HG03025 (cell line): ENCODE measurements at regions not wholly inside any gene's neighbourhood (a gene's known extent, or its start where the extent isn't known, plus 50 kb on each side); places are given as distances from the start of the nearest gene placed in this dataset.
"Not testable (repeated sequence)": the region's sequence is repeated elsewhere in the genome, so short reads cannot be mapped to it uniquely, and the experiment has no call there.

ENCODE experiments used
- ATAC-seq: cut with Tn5 transposase; IDR thresholded peaks from one replicate; pipeline ENCODE4 v1.9.1; 2021; ENCODE audit warnings: mild to moderate bottlenecking, moderate library complexity; ENCODE audit not compliant: unreplicated experiment, low FRiP score

GRCh38 chr12:72723732-72724131, 451.6 kb downstream of the TRHDE start:
- no peak for ATAC-seq

- ATAC-seq: no peak
Observed at GRCh38 chr12:72729451-72730010, 457.4 kb downstream of the TRHDE start.

- no peak for ATAC-seq
Observed at GRCh38 chr12:72734581-72734980, 462.4 kb downstream of the TRHDE start.

- no peak for ATAC-seq
Observed at GRCh38 chr12:72738811-72739210, 466.6 kb downstream of the TRHDE start.

- ATAC-seq: no peak
Observed at GRCh38 chr12:72740064-72740463, 467.9 kb downstream of the TRHDE start.

- ATAC-seq: no peak
Observed at GRCh38 chr12:72742568-72742967, 470.4 kb downstream of the TRHDE start.

- no peak for ATAC-seq
Observed at GRCh38 chr12:72746048-72746447, 473.9 kb downstream of the TRHDE start.

GRCh38 chr12:72747111-72747849, 475.1 kb downstream of the TRHDE start:
- no peak for ATAC-seq

GRCh38 chr12:72748971-72749370, 476.8 kb downstream of the TRHDE start:
- no peak for ATAC-seq

- ATAC-seq: no peak
Observed at GRCh38 chr12:72753571-72753970, 481.4 kb downstream of the TRHDE start.

- ATAC-seq: not testable (repeated sequence)
Observed at GRCh38 chr12:72754026-72754425, 481.9 kb downstream of the TRHDE start.

- no peak for ATAC-seq
Observed at GRCh38 chr12:72766517-72766916, 494.3 kb downstream of the TRHDE start.

GRCh38 chr12:72774023-72774422, 501.9 kb downstream of the TRHDE start:
- no peak for ATAC-seq

- no peak for ATAC-seq
Observed at GRCh38 chr12:72777806-72778205, 505.6 kb downstream of the TRHDE start.

GRCh38 chr12:72790273-72790672, 518.1 kb downstream of the TRHDE start:
- ATAC-seq: no peak

- no peak for ATAC-seq
Observed at GRCh38 chr12:72792889-72793288, 520.7 kb downstream of the TRHDE start.

GRCh38 chr12:72793796-72794195, 521.6 kb downstream of the TRHDE start:
- no peak for ATAC-seq

- no peak for ATAC-seq
Observed at GRCh38 chr12:72815421-72815820, 543.3 kb downstream of the TRHDE start.

- peak; percentile 93 for ATAC-seq
Observed at GRCh38 chr12:72828662-72829324, 556.6 kb downstream of the TRHDE start.

GRCh38 chr12:72829838-72830237, 557.7 kb downstream of the TRHDE start:
- ATAC-seq: no peak

GRCh38 chr12:72832024-72832423, 559.9 kb downstream of the TRHDE start:
- no peak for ATAC-seq

- ATAC-seq: no peak
Observed at GRCh38 chr12:72836194-72836593, 564.0 kb downstream of the TRHDE start.
